HEK293 (cell line): ENCODE measurements at regions not wholly inside any gene's neighbourhood (a gene's known extent, or its start where the extent isn't known, plus 50 kb on each side); places are given as distances from the start of the nearest gene placed in this dataset.

ENCODE experiments used
- CTCF ChIA-PET: fragments of 350-600 bp; formaldehyde crosslinking; extraction: SDS; loops from one replicate; lab custom pipeline; 2021; ENCODE audit warnings: antibody characterized with exemption; lab: Yijun Ruan, JAX
- POLR2A ChIA-PET: fragments of 300-600 bp; formaldehyde crosslinking; extraction: SDS; loops from one replicate; lab custom pipeline; 2020; ENCODE audit warnings: antibody characterized with exemption, inconsistent platforms; lab: Yijun Ruan, JAX
- H3K27ac ChIP-seq: fragments of 200-500 bp; sonication (Bioruptor generic); 2 replicates; pipeline ENCODE4 v1.5.1; 2014; ENCODE audit warnings: low read depth, low read length, control low read depth, inconsistent platforms; ENCODE audit errors: extremely low read depth
- H3K36me3 ChIP-seq, 2 experiments: fragments of 200-500 bp in 1 of 2; sonication (Bioruptor generic) in 1 of 2; 1 replicate in 1 of 2; 2 replicates in 1 of 2; pipeline ENCODE4 v1.5.1; 2014 to 2017; ENCODE audit warnings: inconsistent platforms in 2 of 2, low read length in 2 of 2; ENCODE audit not compliant: control insufficient read depth in 2 of 2, insufficient read depth in 1 of 2
- H3K4me1 ChIP-seq: fragments of 200-500 bp; sonication (Bioruptor generic); 2 replicates; pipeline ENCODE4 v1.5.1; 2014; ENCODE audit warnings: mild to moderate bottlenecking, low read length, inconsistent platforms; ENCODE audit not compliant: control insufficient read depth, insufficient read depth
- H3K4me3 ChIP-seq: 2 replicates; pipeline ENCODE4 v1.5.1; 2011; ENCODE audit warnings: low read depth, mild to moderate bottlenecking, control low read depth, low read length, moderate library complexity
- H3K9me3 ChIP-seq: fragments of 200-500 bp; sonication (Bioruptor generic); 2 replicates; pipeline ENCODE4 v1.5.1; 2014; ENCODE audit warnings: low read depth, low read length, inconsistent platforms; ENCODE audit not compliant: control insufficient read depth, insufficient read depth
- KLF16 ChIP-seq: fragments of 450-650 bp; formaldehyde crosslinking; IDR thresholded peaks from 2 replicates; pipeline ENCODE4 v1.5.1; 2017; ENCODE audit warnings: missing biosample characterization, missing genetic modification characterization
- TRIM28 ChIP-seq: IDR thresholded peaks from 2 replicates; pipeline ENCODE4 v1.6.1; 2011; ENCODE audit warnings: low read length, control low read depth, borderline replicate concordance
- ZEB2 ChIP-seq: fragments of 450-650 bp; formaldehyde crosslinking; IDR thresholded peaks from 2 replicates; pipeline ENCODE4 v1.5.1; 2016; ENCODE audit warnings: missing biosample characterization, missing genetic modification characterization
- ZFP41 ChIP-seq: fragments of 450-650 bp; formaldehyde crosslinking; IDR thresholded peaks from 2 replicates; pipeline ENCODE4 v1.5.1; 2016; ENCODE audit warnings: missing biosample characterization, missing genetic modification characterization, borderline replicate concordance
- ZNF10 ChIP-seq: fragments of 450-650 bp; formaldehyde crosslinking; IDR thresholded peaks from 2 replicates; pipeline ENCODE4 v1.5.1; 2017; ENCODE audit warnings: missing biosample characterization, missing genetic modification characterization
- ZNF112 ChIP-seq: fragments of 450-650 bp; formaldehyde crosslinking; IDR thresholded peaks from 2 replicates; pipeline ENCODE4 v1.5.0; 2017; ENCODE audit warnings: missing biosample characterization, missing genetic modification characterization
- ZNF146 ChIP-seq: fragments of 450-650 bp; formaldehyde crosslinking; IDR thresholded peaks from 2 replicates; pipeline ENCODE4 v1.5.1; 2016; ENCODE audit warnings: missing biosample characterization, missing genetic modification characterization
- ZNF174 ChIP-seq: fragments of 450-650 bp; formaldehyde crosslinking; IDR thresholded peaks from 2 replicates; pipeline ENCODE4 v1.5.0; 2017; ENCODE audit warnings: missing biosample characterization, mild to moderate bottlenecking, missing genetic modification characterization
- ZNF211 ChIP-seq: fragments of 450-650 bp; formaldehyde crosslinking; IDR thresholded peaks from 2 replicates; pipeline ENCODE4 v1.5.1; 2016; ENCODE audit warnings: low read depth, missing biosample characterization, missing genetic modification characterization
- ZNF214 ChIP-seq: fragments of 450-650 bp; formaldehyde crosslinking; IDR thresholded peaks from 2 replicates; pipeline ENCODE4 v1.5.1; 2017; ENCODE audit warnings: missing biosample characterization, mild to moderate bottlenecking, missing genetic modification characterization, borderline replicate concordance
- ZNF239 ChIP-seq: fragments of 450-650 bp; formaldehyde crosslinking; IDR thresholded peaks from 2 replicates; pipeline ENCODE4 v1.5.1; 2016; ENCODE audit warnings: missing biosample characterization, missing genetic modification characterization
- ZNF292 ChIP-seq: fragments of 450-650 bp; formaldehyde crosslinking; IDR thresholded peaks from 2 replicates; pipeline ENCODE4 v1.5.1; 2016; ENCODE audit warnings: low read depth, missing biosample characterization, missing genetic modification characterization, borderline replicate concordance
- ZNF529 ChIP-seq: fragments of 450-650 bp; formaldehyde crosslinking; IDR thresholded peaks from 2 replicates; pipeline ENCODE4 v1.5.1; 2017; ENCODE audit warnings: missing genetic modification characterization, missing biosample characterization; ENCODE audit not compliant: insufficient replicate concordance
- ZNF626 ChIP-seq: fragments of 450-650 bp; sonication (Bioruptor Pico); formaldehyde crosslinking; IDR thresholded peaks from 2 replicates; pipeline ENCODE4 v1.5.1; 2018; ENCODE audit warnings: missing biosample characterization, missing genetic modification characterization, inconsistent platforms
- ZNF670 ChIP-seq: fragments of 450-650 bp; formaldehyde crosslinking; IDR thresholded peaks from 2 replicates; pipeline ENCODE4 v1.5.1; 2016; ENCODE audit warnings: missing biosample characterization, missing genetic modification characterization, low read depth
- ZNF747 ChIP-seq: fragments of 450-650 bp; formaldehyde crosslinking; IDR thresholded peaks from 2 replicates; pipeline ENCODE4 v1.5.1; 2016; ENCODE audit warnings: missing biosample characterization, missing genetic modification characterization
- TF ChIP-seq, protein P1 (sequence below): fragments of 450-650 bp; formaldehyde crosslinking; IDR thresholded peaks from 2 replicates; pipeline ENCODE4 v1.5.1; 2017; ENCODE audit warnings: missing biosample characterization, missing genetic modification characterization
- TF ChIP-seq, protein P2 (sequence below): fragments of 450-650 bp; formaldehyde crosslinking; IDR thresholded peaks from 2 replicates; pipeline ENCODE4 v1.5.1; 2016; ENCODE audit warnings: missing biosample characterization, missing genetic modification characterization
- TF ChIP-seq, protein P3 (sequence below): fragments of 450-650 bp; formaldehyde crosslinking; IDR thresholded peaks from 2 replicates; pipeline ENCODE4 v1.5.1; 2017; ENCODE audit warnings: missing biosample characterization, missing genetic modification characterization
- TF ChIP-seq, protein P4 (sequence below): fragments of 450-650 bp; formaldehyde crosslinking; optimal IDR thresholded peaks from 2 replicates; pipeline ENCODE3; 2016; ENCODE audit warnings: missing biosample characterization, mild to moderate bottlenecking, missing genetic modification characterization
- TF ChIP-seq, protein P5 (sequence below): fragments of 450-650 bp; formaldehyde crosslinking; conservative IDR thresholded peaks from 2 replicates; pipeline ENCODE4 v1.5.1; 2016; ENCODE audit warnings: low read depth, missing biosample characterization, missing genetic modification characterization
- TF ChIP-seq, protein P6 (sequence below): fragments of 450-650 bp; formaldehyde crosslinking; IDR thresholded peaks from 2 replicates; pipeline ENCODE4 v1.5.1; 2017; ENCODE audit warnings: missing biosample characterization, missing genetic modification characterization
- TF ChIP-seq, protein P7 (sequence below): sonication (generic); formaldehyde crosslinking; IDR thresholded peaks from 2 replicates; pipeline ENCODE4 v1.8.1; 2022; ENCODE audit warnings: mild to moderate bottlenecking, moderate library complexity, missing genetic modification reagents

DNA sequence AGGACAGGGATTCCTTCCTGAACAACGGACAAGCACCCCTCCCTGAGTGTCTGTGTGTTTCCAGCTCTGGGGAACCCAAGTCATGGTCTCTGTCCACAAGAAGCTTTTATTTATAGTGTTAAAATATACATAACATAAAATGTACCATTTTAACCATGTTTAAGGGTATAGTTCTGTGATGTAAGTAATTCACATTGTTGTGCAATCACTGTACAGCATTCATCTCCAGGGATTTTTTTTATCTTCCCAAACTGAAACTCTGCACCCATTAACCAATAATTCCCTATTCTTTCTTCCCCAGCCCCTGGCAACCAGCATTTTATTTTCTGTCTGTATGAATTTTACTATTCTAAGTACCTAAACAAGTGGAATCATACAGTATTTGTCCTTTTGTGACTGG is 84.2 kb downstream of the FOXF2 start (continued):
- TF ChIP-seq ZNF112 (tag by site-specific recombination) (no peak), ZNF670 (tag by site-specific recombination) (no peak), ZNF626 (tag by site-specific recombination) (no peak), ZNF747 (tag by site-specific recombination) (no peak), ZNF529 (tag by site-specific recombination) (no peak), ZNF174 (no peak), ZNF146 (tag by site-specific recombination) (no peak)
- TF ChIP-seq, protein P1, sequence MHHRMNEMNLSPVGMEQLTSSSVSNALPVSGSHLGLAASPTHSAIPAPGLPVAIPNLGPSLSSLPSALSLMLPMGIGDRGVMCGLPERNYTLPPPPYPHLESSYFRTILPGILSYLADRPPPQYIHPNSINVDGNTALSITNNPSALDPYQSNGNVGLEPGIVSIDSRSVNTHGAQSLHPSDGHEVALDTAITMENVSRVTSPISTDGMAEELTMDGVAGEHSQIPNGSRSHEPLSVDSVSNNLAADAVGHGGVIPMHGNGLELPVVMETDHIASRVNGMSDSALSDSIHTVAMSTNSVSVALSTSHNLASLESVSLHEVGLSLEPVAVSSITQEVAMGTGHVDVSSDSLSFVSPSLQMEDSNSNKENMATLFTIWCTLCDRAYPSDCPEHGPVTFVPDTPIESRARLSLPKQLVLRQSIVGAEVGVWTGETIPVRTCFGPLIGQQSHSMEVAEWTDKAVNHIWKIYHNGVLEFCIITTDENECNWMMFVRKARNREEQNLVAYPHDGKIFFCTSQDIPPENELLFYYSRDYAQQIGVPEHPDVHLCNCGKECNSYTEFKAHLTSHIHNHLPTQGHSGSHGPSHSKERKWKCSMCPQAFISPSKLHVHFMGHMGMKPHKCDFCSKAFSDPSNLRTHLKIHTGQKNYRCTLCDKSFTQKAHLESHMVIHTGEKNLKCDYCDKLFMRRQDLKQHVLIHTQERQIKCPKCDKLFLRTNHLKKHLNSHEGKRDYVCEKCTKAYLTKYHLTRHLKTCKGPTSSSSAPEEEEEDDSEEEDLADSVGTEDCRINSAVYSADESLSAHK (tag by site-specific recombination): no peak
- TF ChIP-seq, protein P2, sequence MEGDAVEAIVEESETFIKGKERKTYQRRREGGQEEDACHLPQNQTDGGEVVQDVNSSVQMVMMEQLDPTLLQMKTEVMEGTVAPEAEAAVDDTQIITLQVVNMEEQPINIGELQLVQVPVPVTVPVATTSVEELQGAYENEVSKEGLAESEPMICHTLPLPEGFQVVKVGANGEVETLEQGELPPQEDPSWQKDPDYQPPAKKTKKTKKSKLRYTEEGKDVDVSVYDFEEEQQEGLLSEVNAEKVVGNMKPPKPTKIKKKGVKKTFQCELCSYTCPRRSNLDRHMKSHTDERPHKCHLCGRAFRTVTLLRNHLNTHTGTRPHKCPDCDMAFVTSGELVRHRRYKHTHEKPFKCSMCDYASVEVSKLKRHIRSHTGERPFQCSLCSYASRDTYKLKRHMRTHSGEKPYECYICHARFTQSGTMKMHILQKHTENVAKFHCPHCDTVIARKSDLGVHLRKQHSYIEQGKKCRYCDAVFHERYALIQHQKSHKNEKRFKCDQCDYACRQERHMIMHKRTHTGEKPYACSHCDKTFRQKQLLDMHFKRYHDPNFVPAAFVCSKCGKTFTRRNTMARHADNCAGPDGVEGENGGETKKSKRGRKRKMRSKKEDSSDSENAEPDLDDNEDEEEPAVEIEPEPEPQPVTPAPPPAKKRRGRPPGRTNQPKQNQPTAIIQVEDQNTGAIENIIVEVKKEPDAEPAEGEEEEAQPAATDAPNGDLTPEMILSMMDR (tag by site-specific recombination): no peak
- TF ChIP-seq, protein P3, sequence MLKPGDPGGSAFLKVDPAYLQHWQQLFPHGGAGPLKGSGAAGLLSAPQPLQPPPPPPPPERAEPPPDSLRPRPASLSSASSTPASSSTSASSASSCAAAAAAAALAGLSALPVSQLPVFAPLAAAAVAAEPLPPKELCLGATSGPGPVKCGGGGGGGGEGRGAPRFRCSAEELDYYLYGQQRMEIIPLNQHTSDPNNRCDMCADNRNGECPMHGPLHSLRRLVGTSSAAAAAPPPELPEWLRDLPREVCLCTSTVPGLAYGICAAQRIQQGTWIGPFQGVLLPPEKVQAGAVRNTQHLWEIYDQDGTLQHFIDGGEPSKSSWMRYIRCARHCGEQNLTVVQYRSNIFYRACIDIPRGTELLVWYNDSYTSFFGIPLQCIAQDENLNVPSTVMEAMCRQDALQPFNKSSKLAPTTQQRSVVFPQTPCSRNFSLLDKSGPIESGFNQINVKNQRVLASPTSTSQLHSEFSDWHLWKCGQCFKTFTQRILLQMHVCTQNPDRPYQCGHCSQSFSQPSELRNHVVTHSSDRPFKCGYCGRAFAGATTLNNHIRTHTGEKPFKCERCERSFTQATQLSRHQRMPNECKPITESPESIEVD (tag by site-specific recombination): no peak
- TF ChIP-seq, all 188 proteins: peak for 0

DNA sequence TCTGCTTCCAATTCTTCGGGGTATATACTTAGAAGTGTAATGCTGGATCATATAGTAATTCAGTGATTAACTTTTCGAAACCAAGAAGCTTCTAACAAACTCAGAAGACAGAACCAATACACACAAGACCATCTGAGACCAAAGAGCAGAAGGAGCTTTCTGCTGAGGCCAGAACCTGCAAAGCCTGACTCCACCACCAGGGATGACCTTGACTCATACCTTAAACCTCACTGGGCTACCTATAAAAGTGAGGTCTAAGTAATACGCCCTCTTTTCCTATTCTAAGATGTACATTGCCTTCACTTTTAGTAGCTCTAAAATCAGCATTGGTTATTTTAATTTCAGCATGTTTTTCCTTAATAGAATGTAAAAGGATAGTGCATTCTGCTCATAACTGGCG is 84.8 kb downstream of the FOXF2 start:
- H3K36me3 ChIP-seq: no peaks in the 10 kb centered on the region
- CTCF ChIA-PET: interaction anchor here (0.7 to 0.9 kb wide), 2 partner anchors 16 to 49 kb away, joined by 3 read pairs; no protein-coding TSS in a partner anchor
- H3K4me1 ChIP-seq: no peaks in the 10 kb centered on the region
- POLR2A ChIA-PET: no interaction called here
- H3K9me3 ChIP-seq: no peaks in the 10 kb centered on the region
- H3K27ac ChIP-seq: no peak overlapping the region
- no peak overlapping the region for H3K4me3 ChIP-seq
- TF ChIP-seq ZFP41: no peak
- TF ChIP-seq TRIM28: no peak
- no peak for TF ChIP-seq ZEB2
- TF ChIP-seq, protein P4, sequence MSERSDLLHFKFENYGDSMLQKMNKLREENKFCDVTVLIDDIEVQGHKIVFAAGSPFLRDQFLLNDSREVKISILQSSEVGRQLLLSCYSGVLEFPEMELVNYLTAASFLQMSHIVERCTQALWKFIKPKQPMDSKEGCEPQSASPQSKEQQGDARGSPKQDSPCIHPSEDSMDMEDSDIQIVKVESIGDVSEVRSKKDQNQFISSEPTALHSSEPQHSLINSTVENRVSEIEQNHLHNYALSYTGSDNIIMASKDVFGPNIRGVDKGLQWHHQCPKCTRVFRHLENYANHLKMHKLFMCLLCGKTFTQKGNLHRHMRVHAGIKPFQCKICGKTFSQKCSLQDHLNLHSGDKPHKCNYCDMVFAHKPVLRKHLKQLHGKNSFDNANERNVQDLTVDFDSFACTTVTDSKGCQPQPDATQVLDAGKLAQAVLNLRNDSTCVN (tag by site-specific recombination): no peak
- TF ChIP-seq ZNF211: no peak
- TF ChIP-seq ZNF239 (tag by site-specific recombination): no peak
- TF ChIP-seq, protein P5, sequence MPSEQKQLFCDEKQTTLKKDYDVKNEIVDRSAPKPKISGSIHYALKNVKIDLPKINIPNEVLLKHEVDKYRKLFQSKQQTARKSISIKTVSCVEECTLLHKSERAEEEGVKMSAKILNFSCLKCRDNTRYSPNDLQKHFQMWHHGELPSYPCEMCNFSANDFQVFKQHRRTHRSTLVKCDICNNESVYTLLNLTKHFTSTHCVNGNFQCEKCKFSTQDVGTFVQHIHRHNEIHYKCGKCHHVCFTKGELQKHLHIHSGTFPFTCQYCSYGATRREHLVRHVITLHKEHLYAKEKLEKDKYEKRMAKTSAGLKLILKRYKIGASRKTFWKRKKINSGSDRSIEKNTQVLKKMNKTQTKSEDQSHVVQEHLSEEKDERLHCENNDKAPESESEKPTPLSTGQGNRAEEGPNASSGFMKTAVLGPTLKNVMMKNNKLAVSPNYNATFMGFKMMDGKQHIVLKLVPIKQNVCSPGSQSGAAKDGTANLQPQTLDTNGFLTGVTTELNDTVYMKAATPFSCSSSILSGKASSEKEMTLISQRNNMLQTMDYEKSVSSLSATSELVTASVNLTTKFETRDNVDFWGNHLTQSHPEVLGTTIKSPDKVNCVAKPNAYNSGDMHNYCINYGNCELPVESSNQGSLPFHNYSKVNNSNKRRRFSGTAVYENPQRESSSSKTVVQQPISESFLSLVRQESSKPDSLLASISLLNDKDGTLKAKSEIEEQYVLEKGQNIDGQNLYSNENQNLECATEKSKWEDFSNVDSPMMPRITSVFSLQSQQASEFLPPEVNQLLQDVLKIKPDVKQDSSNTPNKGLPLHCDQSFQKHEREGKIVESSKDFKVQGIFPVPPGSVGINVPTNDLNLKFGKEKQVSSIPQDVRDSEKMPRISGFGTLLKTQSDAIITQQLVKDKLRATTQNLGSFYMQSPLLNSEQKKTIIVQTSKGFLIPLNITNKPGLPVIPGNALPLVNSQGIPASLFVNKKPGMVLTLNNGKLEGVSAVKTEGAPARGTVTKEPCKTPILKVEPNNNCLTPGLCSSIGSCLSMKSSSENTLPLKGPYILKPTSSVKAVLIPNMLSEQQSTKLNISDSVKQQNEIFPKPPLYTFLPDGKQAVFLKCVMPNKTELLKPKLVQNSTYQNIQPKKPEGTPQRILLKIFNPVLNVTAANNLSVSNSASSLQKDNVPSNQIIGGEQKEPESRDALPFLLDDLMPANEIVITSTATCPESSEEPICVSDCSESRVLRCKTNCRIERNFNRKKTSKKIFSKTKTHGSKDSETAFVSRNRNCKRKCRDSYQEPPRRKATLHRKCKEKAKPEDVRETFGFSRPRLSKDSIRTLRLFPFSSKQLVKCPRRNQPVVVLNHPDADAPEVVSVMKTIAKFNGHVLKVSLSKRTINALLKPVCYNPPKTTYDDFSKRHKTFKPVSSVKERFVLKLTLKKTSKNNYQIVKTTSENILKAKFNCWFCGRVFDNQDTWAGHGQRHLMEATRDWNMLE (tag by site-specific recombination): no peak
- TF ChIP-seq, protein P6, sequence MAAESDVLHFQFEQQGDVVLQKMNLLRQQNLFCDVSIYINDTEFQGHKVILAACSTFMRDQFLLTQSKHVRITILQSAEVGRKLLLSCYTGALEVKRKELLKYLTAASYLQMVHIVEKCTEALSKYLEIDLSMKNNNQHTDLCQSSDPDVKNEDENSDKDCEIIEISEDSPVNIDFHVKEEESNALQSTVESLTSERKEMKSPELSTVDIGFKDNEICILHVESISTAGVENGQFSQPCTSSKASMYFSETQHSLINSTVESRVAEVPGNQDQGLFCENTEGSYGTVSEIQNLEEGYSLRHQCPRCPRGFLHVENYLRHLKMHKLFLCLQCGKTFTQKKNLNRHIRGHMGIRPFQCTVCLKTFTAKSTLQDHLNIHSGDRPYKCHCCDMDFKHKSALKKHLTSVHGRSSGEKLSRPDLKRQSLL (tag by site-specific recombination): no peak
- TF ChIP-seq KLF16 (tag by site-specific recombination): no peak
- no peak for TF ChIP-seq ZNF10 (tag by site-specific recombination)
- TF ChIP-seq ZNF214 (tag by site-specific recombination): no peak
- TF ChIP-seq, protein P7, sequence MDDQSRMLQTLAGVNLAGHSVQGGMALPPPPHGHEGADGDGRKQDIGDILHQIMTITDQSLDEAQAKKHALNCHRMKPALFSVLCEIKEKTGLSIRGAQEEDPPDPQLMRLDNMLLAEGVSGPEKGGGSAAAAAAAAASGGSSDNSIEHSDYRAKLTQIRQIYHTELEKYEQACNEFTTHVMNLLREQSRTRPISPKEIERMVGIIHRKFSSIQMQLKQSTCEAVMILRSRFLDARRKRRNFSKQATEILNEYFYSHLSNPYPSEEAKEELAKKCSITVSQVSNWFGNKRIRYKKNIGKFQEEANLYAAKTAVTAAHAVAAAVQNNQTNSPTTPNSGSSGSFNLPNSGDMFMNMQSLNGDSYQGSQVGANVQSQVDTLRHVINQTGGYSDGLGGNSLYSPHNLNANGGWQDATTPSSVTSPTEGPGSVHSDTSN (CRISPR knock-in tag): no peak
- no peak for TF ChIP-seq ZNF292 (tag by site-specific recombination)
